ENCODE measurements at regions not wholly inside any gene's neighbourhood (a gene's known extent, or its start where the extent isn't known, plus 50 kb on each side); places are given as distances from the start of the nearest gene placed in this dataset.

DNA sequence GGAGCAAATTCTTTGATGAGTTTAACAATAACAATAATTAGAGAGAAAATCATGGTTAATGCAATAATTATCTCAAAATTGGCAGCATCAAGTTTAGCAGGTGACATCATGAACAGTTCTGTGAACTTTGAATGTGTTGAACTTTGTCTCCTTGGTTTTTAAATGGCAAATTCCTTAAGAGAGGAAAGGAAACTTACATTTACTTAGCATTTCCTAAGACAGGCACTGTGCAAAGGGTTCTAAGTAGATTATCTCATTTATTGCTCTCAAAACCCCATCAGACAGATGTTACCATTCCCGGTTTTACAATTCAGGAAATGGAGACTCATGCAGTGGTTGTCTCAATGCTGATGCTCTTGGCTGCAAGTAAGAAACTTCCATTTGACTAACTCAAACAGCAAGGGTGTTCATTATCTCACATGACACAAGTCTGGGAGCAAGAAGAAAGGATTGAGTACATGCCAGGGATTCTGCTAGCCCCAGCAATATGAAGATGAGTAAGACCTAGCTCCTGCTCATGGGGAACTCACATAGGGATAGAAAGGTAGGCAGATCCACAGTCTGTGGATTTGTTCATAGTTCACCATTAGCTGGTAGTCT lies 81.3 kb upstream of the ITGA6 start:
- no peak for ATAC-seq
- TF ChIP-seq CSDC2 (CRISPR knock-in tag; IDR thresholded peaks at IDR 0.05) (no peak), GLIS3 (CRISPR knock-in tag; IDR thresholded peaks at IDR 0.05) (no peak), ESRRG (CRISPR knock-in tag; IDR thresholded peaks at IDR 0.05) (no peak), TCF4 (CRISPR knock-in tag; IDR thresholded peaks at IDR 0.05; ENCODE audit: borderline replicate concordance) (no peak), RARB (CRISPR knock-in tag; IDR thresholded peaks at IDR 0.05) (no peak), ZFP3 (CRISPR knock-in tag; IDR thresholded peaks at IDR 0.05) (no peak), SNAI2 (CRISPR knock-in tag; IDR thresholded peaks at IDR 0.05) (no peak), ZFP30 (CRISPR knock-in tag; IDR thresholded peaks at IDR 0.05) (no peak), OSR1 (CRISPR knock-in tag; IDR thresholded peaks at IDR 0.05) (no peak), ZNF70 (CRISPR knock-in tag; IDR thresholded peaks at IDR 0.05) (no peak), BACH2 (CRISPR knock-in tag; IDR thresholded peaks at IDR 0.05; ENCODE audit: borderline replicate concordance) (no peak), ISL1 (CRISPR knock-in tag; IDR thresholded peaks at IDR 0.05) (no peak), ZNF8 (CRISPR knock-in tag; IDR thresholded peaks at IDR 0.05) (no peak), ZNF565 (CRISPR knock-in tag; conservative IDR thresholded peaks at IDR 0.05; ENCODE audit: low read depth) (no peak)
- TF ChIP-seq, protein P1, sequence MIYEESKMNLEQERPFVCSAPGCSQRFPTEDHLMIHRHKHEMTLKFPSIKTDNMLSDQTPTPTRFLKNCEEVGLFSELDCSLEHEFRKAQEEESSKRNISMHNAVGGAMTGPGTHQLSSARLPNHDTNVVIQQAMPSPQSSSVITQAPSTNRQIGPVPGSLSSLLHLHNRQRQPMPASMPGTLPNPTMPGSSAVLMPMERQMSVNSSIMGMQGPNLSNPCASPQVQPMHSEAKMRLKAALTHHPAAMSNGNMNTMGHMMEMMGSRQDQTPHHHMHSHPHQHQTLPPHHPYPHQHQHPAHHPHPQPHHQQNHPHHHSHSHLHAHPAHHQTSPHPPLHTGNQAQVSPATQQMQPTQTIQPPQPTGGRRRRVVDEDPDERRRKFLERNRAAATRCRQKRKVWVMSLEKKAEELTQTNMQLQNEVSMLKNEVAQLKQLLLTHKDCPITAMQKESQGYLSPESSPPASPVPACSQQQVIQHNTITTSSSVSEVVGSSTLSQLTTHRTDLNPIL (CRISPR knock-in tag; IDR thresholded peaks at IDR 0.05; ENCODE audit: low read depth): no peak
- TF ChIP-seq, protein P2, sequence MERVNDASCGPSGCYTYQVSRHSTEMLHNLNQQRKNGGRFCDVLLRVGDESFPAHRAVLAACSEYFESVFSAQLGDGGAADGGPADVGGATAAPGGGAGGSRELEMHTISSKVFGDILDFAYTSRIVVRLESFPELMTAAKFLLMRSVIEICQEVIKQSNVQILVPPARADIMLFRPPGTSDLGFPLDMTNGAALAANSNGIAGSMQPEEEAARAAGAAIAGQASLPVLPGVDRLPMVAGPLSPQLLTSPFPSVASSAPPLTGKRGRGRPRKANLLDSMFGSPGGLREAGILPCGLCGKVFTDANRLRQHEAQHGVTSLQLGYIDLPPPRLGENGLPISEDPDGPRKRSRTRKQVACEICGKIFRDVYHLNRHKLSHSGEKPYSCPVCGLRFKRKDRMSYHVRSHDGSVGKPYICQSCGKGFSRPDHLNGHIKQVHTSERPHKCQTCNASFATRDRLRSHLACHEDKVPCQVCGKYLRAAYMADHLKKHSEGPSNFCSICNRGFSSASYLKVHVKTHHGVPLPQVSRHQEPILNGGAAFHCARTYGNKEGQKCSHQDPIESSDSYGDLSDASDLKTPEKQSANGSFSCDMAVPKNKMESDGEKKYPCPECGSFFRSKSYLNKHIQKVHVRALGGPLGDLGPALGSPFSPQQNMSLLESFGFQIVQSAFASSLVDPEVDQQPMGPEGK (CRISPR knock-in tag; IDR thresholded peaks at IDR 0.05; ENCODE audit: borderline replicate concordance): no peak
- TF ChIP-seq, protein P3, sequence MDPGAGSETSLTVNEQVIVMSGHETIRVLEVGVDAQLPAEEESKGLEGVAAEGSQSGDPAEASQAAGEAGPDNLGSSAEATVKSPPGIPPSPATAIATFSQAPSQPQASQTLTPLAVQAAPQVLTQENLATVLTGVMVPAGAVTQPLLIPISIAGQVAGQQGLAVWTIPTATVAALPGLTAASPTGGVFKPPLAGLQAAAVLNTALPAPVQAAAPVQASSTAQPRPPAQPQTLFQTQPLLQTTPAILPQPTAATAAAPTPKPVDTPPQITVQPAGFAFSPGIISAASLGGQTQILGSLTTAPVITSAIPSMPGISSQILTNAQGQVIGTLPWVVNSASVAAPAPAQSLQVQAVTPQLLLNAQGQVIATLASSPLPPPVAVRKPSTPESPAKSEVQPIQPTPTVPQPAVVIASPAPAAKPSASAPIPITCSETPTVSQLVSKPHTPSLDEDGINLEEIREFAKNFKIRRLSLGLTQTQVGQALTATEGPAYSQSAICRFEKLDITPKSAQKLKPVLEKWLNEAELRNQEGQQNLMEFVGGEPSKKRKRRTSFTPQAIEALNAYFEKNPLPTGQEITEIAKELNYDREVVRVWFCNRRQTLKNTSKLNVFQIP (CRISPR knock-in tag; IDR thresholded peaks at IDR 0.05; ENCODE audit: borderline replicate concordance, low read depth): no peak

DNA sequence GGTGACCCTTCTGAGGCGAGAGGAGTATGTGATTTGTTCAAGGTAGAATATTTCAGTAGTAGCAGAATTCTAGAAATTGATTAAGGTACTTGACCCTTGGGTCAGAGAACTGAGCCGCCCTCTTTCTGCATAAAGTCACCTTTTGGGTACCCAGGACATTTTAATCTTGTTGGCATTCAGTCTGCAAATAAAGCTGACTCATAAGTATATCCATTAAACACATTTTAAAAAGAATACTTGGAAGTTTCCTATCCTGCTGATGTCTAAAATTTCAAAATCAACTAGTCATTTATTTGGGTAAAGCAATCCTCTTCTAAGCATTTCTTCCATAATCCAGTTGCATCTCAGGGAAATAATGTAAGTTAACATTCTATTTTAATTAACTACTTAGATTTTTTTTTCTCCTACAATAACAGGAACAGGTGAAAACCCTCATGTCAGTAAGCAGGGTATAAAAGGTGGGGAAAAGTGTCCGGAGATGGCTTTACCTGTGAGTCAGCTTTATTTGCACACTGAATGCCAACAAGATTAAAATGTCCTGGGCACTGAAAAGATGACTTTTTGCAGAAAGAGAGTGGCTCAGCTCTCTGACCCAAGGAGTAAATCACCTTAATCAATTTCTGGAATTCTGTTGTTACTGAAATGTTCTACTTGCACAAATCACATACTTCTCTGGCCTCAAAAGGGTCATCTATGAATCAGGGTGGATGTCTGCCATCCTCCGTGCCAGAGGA lies 78.7 kb upstream of the ITGA6 start:
- no peak for ATAC-seq
- TF ChIP-seq, protein P4, sequence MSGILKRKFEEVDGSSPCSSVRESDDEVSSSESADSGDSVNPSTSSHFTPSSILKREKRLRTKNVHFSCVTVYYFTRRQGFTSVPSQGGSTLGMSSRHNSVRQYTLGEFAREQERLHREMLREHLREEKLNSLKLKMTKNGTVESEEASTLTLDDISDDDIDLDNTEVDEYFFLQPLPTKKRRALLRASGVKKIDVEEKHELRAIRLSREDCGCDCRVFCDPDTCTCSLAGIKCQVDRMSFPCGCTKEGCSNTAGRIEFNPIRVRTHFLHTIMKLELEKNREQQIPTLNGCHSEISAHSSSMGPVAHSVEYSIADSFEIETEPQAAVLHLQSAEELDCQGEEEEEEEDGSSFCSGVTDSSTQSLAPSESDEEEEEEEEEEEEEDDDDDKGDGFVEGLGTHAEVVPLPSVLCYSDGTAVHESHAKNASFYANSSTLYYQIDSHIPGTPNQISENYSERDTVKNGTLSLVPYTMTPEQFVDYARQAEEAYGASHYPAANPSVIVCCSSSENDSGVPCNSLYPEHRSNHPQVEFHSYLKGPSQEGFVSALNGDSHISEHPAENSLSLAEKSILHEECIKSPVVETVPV (CRISPR knock-in tag; IDR thresholded peaks at IDR 0.05): no peak
- TF ChIP-seq CSDC2 (CRISPR knock-in tag; IDR thresholded peaks at IDR 0.05): no peak
- TF ChIP-seq, protein P5, sequence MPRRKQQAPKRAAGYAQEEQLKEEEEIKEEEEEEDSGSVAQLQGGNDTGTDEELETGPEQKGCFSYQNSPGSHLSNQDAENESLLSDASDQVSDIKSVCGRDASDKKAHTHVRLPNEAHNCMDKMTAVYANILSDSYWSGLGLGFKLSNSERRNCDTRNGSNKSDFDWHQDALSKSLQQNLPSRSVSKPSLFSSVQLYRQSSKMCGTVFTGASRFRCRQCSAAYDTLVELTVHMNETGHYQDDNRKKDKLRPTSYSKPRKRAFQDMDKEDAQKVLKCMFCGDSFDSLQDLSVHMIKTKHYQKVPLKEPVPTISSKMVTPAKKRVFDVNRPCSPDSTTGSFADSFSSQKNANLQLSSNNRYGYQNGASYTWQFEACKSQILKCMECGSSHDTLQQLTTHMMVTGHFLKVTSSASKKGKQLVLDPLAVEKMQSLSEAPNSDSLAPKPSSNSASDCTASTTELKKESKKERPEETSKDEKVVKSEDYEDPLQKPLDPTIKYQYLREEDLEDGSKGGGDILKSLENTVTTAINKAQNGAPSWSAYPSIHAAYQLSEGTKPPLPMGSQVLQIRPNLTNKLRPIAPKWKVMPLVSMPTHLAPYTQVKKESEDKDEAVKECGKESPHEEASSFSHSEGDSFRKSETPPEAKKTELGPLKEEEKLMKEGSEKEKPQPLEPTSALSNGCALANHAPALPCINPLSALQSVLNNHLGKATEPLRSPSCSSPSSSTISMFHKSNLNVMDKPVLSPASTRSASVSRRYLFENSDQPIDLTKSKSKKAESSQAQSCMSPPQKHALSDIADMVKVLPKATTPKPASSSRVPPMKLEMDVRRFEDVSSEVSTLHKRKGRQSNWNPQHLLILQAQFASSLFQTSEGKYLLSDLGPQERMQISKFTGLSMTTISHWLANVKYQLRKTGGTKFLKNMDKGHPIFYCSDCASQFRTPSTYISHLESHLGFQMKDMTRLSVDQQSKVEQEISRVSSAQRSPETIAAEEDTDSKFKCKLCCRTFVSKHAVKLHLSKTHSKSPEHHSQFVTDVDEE (CRISPR knock-in tag; IDR thresholded peaks at IDR 0.05): no peak
- no peak for TF ChIP-seq ESRRG (CRISPR knock-in tag; IDR thresholded peaks at IDR 0.05)
- TF ChIP-seq ZNF70 (CRISPR knock-in tag; IDR thresholded peaks at IDR 0.05): no peak
- TF ChIP-seq, protein P2 (CRISPR knock-in tag; IDR thresholded peaks at IDR 0.05; ENCODE audit: borderline replicate concordance): no peak
- no peak for TF ChIP-seq ZNF565 (CRISPR knock-in tag; conservative IDR thresholded peaks at IDR 0.05; ENCODE audit: low read depth)
- TF ChIP-seq ISL1 (CRISPR knock-in tag; IDR thresholded peaks at IDR 0.05): no peak
- TF ChIP-seq ZNF8 (CRISPR knock-in tag; IDR thresholded peaks at IDR 0.05): no peak
- TF ChIP-seq, protein P3 (CRISPR knock-in tag; IDR thresholded peaks at IDR 0.05; ENCODE audit: borderline replicate concordance, low read depth): no peak
- TF ChIP-seq TCF4 (CRISPR knock-in tag; IDR thresholded peaks at IDR 0.05; ENCODE audit: borderline replicate concordance): no peak
- TF ChIP-seq ZC3H10 (CRISPR knock-in tag; IDR thresholded peaks at IDR 0.05): no peak
- no peak for TF ChIP-seq OSR1 (CRISPR knock-in tag; IDR thresholded peaks at IDR 0.05)
- no peak for TF ChIP-seq BACH2 (CRISPR knock-in tag; IDR thresholded peaks at IDR 0.05; ENCODE audit: borderline replicate concordance)

Data from SK-N-SH treated with all-trans-retinoic acid at 6 μM for 48 hours (cell line).